Neural progenitor cell (in vitro differentiated cells): ENCODE measurements at regions not wholly inside any gene's neighbourhood (a gene's known extent, or its start where the extent isn't known, plus 50 kb on each side); places are given as distances from the start of the nearest gene placed in this dataset.

ENCODE experiments used
- DNase-seq: peaks from one replicate; pipeline ENCODE4 v3.0.0-alpha.2; 2016; ENCODE audit warnings: low spot score
- H2AFZ ChIP-seq: fragments of 200-600 bp; sonication (generic); replicated peaks from 2 replicates; pipeline ENCODE4 v1.6.1; 2016; ENCODE audit warnings: antibody characterized with exemption
- H3F3A ChIP-seq: fragments of 200-600 bp; sonication (generic); 2 replicates; pipeline ENCODE4 v1.6.1; 2016; ENCODE audit warnings: antibody characterized with exemption, low read depth
- H3K27ac ChIP-seq: fragments of 200-600 bp; sonication (generic); 2 replicates; pipeline ENCODE4 v1.5.1; 2016; ENCODE audit warnings: mild to moderate bottlenecking
- H3K27me3 ChIP-seq: fragments of 200-600 bp; sonication (generic); 2 replicates; pipeline ENCODE4 v1.6.1; 2016; ENCODE audit warnings: mild to moderate bottlenecking, moderate library complexity
- H3K36me3 ChIP-seq: fragments of 200-600 bp; sonication (generic); 2 replicates; pipeline ENCODE4 v1.5.1; 2016
- H3K4me1 ChIP-seq: fragments of 200-600 bp; sonication (generic); 2 replicates; pipeline ENCODE4 v1.6.1; 2016; ENCODE audit warnings: mixed run types
- H3K4me2 ChIP-seq: fragments of 200-600 bp; sonication (generic); 2 replicates; pipeline ENCODE4 v1.6.1; 2016
- H3K4me3 ChIP-seq: fragments of 200-600 bp; sonication (generic); 2 replicates; pipeline ENCODE4 v1.5.1; 2016
- H3K79me2 ChIP-seq: fragments of 200-600 bp; sonication (generic); 2 replicates; pipeline ENCODE4 v1.6.1; 2016; ENCODE audit warnings: low read depth
- H3K9ac ChIP-seq: fragments of 200-600 bp; sonication (generic); 2 replicates; pipeline ENCODE4 v1.6.1; 2016
- H3K9me3 ChIP-seq: fragments of 200-600 bp; sonication (generic); 2 replicates; pipeline ENCODE4 v1.5.1; 2016; ENCODE audit warnings: low read depth
- H4K20me1 ChIP-seq: fragments of 200-600 bp; sonication (generic); 2 replicates; pipeline ENCODE4 v1.6.1; 2016; ENCODE audit warnings: low read depth
- H3K27ac Mint-ChIP-seq: 3 replicates; pipeline ENCODE4 v1.8.0; 2021; ENCODE audit warnings: mixed read lengths
- H3K27me3 Mint-ChIP-seq: 2 replicates; pipeline ENCODE4 v1.8.0; 2022; ENCODE audit warnings: low read depth, mild to moderate bottlenecking, inconsistent platforms, moderate library complexity, mixed read lengths; ENCODE audit not compliant: insufficient read depth
- H3K36me3 Mint-ChIP-seq: 3 replicates; pipeline ENCODE4 v1.8.0; 2021; ENCODE audit warnings: mixed read lengths
- H3K4me1 Mint-ChIP-seq: 3 replicates; pipeline ENCODE4 v1.8.0; 2021; ENCODE audit warnings: mixed read lengths
- H3K4me3 Mint-ChIP-seq: 3 replicates; pipeline ENCODE4 v1.8.0; 2021; ENCODE audit warnings: mild to moderate bottlenecking, moderate library complexity, mixed read lengths
- H3K9me3 Mint-ChIP-seq: 3 replicates; pipeline ENCODE4 v1.8.0; 2020; ENCODE audit warnings: mixed read lengths
- CTCF ChIP-seq: fragments of 200-600 bp; sonication (generic); IDR thresholded peaks from 2 replicates; pipeline ENCODE4 v1.5.1; 2017; ENCODE audit warnings: antibody characterized with exemption, mild to moderate bottlenecking
- EZH2 ChIP-seq: fragments of 200-600 bp; sonication (generic); IDR thresholded peaks from 2 replicates; pipeline ENCODE4 v1.6.1; 2017; ENCODE audit warnings: antibody characterized with exemption, mild to moderate bottlenecking, moderate library complexity
- EZH2phosphoT487 ChIP-seq: fragments of 200-600 bp; sonication (generic); IDR thresholded peaks from 2 replicates; pipeline ENCODE4 v1.6.1; 2017; ENCODE audit warnings: antibody characterized with exemption

GRCh38 chr5:89570557-89570956 is 687.6 kb upstream of the MEF2C start:
- Mint-ChIP-seq H3K27ac (no peak overlapping the region), H3K9me3 (no peaks in the 10 kb centered on the region), H3K27me3 (peaks cover 2% of the 10 kb centered on the region), H3K4me3 (no peak overlapping the region), H3K4me1 (peaks cover 14% of the 10 kb centered on the region), H3K36me3 (no peaks in the 10 kb centered on the region)
- H3K4me3 ChIP-seq, result no peak overlapping the region
- TF ChIP-seq EZH2phosphoT487 (no peak), CTCF (no peak), EZH2 (no peak)
- DNase-seq, result peak; percentile 40
- H4K20me1 ChIP-seq, result no peaks in the 10 kb centered on the region
- H2AFZ ChIP-seq, result no peak overlapping the region
- no peak overlapping the region for H3K9ac ChIP-seq
- no peak overlapping the region for H3K4me2 ChIP-seq
- H3K36me3 ChIP-seq, result no peaks in the 10 kb centered on the region
- H3K4me1 ChIP-seq, result peaks cover 19% of the 10 kb centered on the region
- H3K79me2 ChIP-seq, result no peaks in the 10 kb centered on the region
- no peaks in the 10 kb centered on the region for H3K9me3 ChIP-seq
- no peaks in the 10 kb centered on the region for H3F3A ChIP-seq
- no peaks in the 10 kb centered on the region for H3K27me3 ChIP-seq
- H3K27ac ChIP-seq, result no peak overlapping the region

- Histone ChIP-seq H3K36me3 (no peaks in the 10 kb centered on the region), H3K27me3 (no peaks in the 10 kb centered on the region), H2AFZ (no peak overlapping the region), H3K4me3 (no peak overlapping the region), H3K79me2 (no peaks in the 10 kb centered on the region), H3K9ac (no peak overlapping the region), H4K20me1 (no peaks in the 10 kb centered on the region), H3K27ac (no peak overlapping the region), H3F3A (no peaks in the 10 kb centered on the region), H3K4me2 (no peak overlapping the region), H3K4me1 (peaks cover 19% of the 10 kb centered on the region), H3K9me3 (no peaks in the 10 kb centered on the region)
- no peak overlapping the region for H3K4me3 Mint-ChIP-seq
- peaks cover 17% of the 10 kb centered on the region for H3K4me1 Mint-ChIP-seq
- H3K9me3 Mint-ChIP-seq, result no peaks in the 10 kb centered on the region
- DNase-seq, result no peak
- no peaks in the 10 kb centered on the region for H3K36me3 Mint-ChIP-seq
- no peaks in the 10 kb centered on the region for H3K27me3 Mint-ChIP-seq
- TF ChIP-seq EZH2phosphoT487, result no peak
- H3K27ac Mint-ChIP-seq, result no peak overlapping the region
These were observed 683.4 kb upstream of the MEF2C start for GRCh38 chr5:89566340-89566739.

GRCh38 chr5:89560696-89561095 is 677.7 kb upstream of the MEF2C start:
- Histone ChIP-seq H3K27ac (no peak overlapping the region), H3K4me2 (no peak overlapping the region), H2AFZ (peak overlapping the region; percentile 45), H3K4me1 (no peaks in the 10 kb centered on the region), H3K4me3 (no peak overlapping the region), H4K20me1 (no peaks in the 10 kb centered on the region), H3K79me2 (no peaks in the 10 kb centered on the region), H3K36me3 (no peaks in the 10 kb centered on the region), H3K9me3 (no peaks in the 10 kb centered on the region), H3K27me3 (no peaks in the 10 kb centered on the region), H3K9ac (no peak overlapping the region), H3F3A (no peaks in the 10 kb centered on the region)
- Mint-ChIP-seq H3K36me3 (no peaks in the 10 kb centered on the region), H3K9me3 (no peaks in the 10 kb centered on the region), H3K27me3 (peaks cover 2% of the 10 kb centered on the region), H3K27ac (peak overlapping the region; percentile 61), H3K4me3 (no peak overlapping the region), H3K4me1 (peaks cover 12% of the 10 kb centered on the region)
- TF ChIP-seq EZH2phosphoT487 (no peak), EZH2 (no peak)
- no peak for DNase-seq

- Histone ChIP-seq H3K27ac (no peak overlapping the region), H3K36me3 (no peaks in the 10 kb centered on the region), H3K27me3 (no peaks in the 10 kb centered on the region), H3K4me1 (no peaks in the 10 kb centered on the region), H3K4me3 (no peak overlapping the region), H3K9ac (no peak overlapping the region), H4K20me1 (no peaks in the 10 kb centered on the region), H3F3A (no peaks in the 10 kb centered on the region), H3K79me2 (no peaks in the 10 kb centered on the region), H3K9me3 (no peaks in the 10 kb centered on the region), H3K4me2 (no peak overlapping the region), H2AFZ (no peak overlapping the region)
- H3K9me3 Mint-ChIP-seq, result no peaks in the 10 kb centered on the region
- H3K36me3 Mint-ChIP-seq, result no peaks in the 10 kb centered on the region
- no peak for DNase-seq
- H3K27me3 Mint-ChIP-seq, result peaks cover 2% of the 10 kb centered on the region
- H3K4me3 Mint-ChIP-seq, result no peak overlapping the region
- TF ChIP-seq CTCF (no peak), EZH2 (no peak), EZH2phosphoT487 (no peak)
- no peak overlapping the region for H3K27ac Mint-ChIP-seq
- peaks cover 9% of the 10 kb centered on the region for H3K4me1 Mint-ChIP-seq
These were observed 673.4 kb upstream of the MEF2C start for GRCh38 chr5:89556215-89556913.
